ENCODE measurements at regions not wholly inside any gene's neighbourhood (a gene's known extent, or its start where the extent isn't known, plus 50 kb on each side); places are given as distances from the start of the nearest gene placed in this dataset.

DNA sequence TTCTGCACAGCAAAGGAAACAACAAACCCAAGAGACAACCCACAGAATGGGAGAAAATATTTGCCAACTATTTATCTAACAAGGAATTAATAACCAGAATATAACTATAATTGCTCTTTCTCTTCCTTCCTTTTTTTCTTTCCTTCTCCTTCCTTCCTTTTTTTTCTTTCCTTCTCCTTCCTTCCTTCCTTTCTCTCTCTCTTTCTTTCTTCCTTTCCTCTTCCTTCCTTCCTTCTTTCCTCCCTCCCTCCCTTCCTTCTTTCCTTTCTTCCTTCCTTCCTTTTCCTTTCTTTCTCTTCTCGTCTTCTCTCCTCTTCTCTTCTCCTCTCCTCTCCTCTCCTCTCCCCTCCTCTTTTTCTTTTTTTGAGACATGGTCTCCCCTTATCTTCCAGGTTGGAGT is 345.4 kb upstream of the ARRDC4 start:
- no peak overlapping the region for H3K4me3 ChIP-seq (ENCODE audit: low read depth, low read length, poor library complexity, severe bottlenecking)
- BruUV-seq (replicated peaks) = no TSS peak
- POLR2A ChIA-PET = no interaction called here
- H3K27ac ChIP-seq (ENCODE audit: low read depth, low read length, poor library complexity, severe bottlenecking) = no peak overlapping the region
- H3K9me2 ChIP-seq (ENCODE audit: insufficient read depth, low read length) = no peaks in the 10 kb centered on the region
- TF ChIP-seq, protein P1, sequence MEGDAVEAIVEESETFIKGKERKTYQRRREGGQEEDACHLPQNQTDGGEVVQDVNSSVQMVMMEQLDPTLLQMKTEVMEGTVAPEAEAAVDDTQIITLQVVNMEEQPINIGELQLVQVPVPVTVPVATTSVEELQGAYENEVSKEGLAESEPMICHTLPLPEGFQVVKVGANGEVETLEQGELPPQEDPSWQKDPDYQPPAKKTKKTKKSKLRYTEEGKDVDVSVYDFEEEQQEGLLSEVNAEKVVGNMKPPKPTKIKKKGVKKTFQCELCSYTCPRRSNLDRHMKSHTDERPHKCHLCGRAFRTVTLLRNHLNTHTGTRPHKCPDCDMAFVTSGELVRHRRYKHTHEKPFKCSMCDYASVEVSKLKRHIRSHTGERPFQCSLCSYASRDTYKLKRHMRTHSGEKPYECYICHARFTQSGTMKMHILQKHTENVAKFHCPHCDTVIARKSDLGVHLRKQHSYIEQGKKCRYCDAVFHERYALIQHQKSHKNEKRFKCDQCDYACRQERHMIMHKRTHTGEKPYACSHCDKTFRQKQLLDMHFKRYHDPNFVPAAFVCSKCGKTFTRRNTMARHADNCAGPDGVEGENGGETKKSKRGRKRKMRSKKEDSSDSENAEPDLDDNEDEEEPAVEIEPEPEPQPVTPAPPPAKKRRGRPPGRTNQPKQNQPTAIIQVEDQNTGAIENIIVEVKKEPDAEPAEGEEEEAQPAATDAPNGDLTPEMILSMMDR (conservative IDR thresholded peaks at IDR 0.05; ENCODE audit: low read length) = no peak
- TF ChIP-seq EZH2phosphoT487 (IDR thresholded peaks at IDR 0.05; ENCODE audit: borderline replicate concordance, low read depth, low read length) = no peak
- H4K20me1 ChIP-seq (ENCODE audit: insufficient read depth, low read length) = no peaks in the 10 kb centered on the region
- CTCF ChIA-PET (ENCODE audit: unreplicated experiment) = no interaction called here
- no peak for DNase-seq (ENCODE audit: low spot score)
- intact Hi-C loops (cut with micrococcal nuclease; ENCODE audit: unreplicated experiment) = no loop called here
- no peaks in the 10 kb centered on the region for H3K36me3 ChIP-seq (ENCODE audit: insufficient read depth, low read length)
- no peak overlapping the region for H2AFZ ChIP-seq (ENCODE audit: low read length)
- H3K9me3 ChIP-seq (ENCODE audit: low read length) = 0 out of 2 replicates have a peak, but pooled peaks cover 3% of the 10 kb centered on the region
- H3K79me2 ChIP-seq (ENCODE audit: insufficient read depth, low read depth, low read length) = no peaks in the 10 kb centered on the region
- no peaks in the 10 kb centered on the region for H3K4me1 ChIP-seq (ENCODE audit: insufficient read depth, low read length, poor library complexity, severe bottlenecking)
- no peak overlapping the region for H3K4me2 ChIP-seq (ENCODE audit: low read length)

DNA sequence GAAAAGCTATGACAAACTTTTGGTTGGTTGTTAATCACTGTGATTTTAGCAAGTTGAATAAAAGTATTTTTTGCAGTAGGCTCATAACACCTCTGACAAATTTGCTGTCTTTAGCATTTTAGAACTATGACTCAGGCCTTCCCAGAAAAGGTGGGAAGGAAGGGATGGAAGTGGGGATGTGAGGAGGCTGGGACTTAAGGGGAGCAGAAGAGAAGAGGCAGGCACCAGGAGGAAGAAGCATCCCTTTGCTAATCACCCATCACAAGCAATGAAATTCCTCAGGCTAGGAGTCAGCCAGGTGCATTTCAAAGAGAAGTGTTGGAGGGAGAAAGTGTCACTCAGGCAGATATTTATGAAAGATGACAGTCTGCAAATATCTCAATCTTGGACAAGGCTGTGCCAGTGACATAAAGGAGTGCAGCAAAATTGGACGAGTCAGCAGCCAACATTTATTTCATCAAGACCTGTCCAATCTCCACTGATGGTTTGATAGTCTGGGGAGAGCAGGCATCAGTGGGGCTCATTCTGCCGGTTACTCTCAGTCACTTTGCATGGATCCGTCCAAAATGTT is 337.3 kb upstream of the ARRDC4 start:
- H3K36me3 ChIP-seq (ENCODE audit: insufficient read depth, low read length) = no peaks in the 10 kb centered on the region
- H2AFZ ChIP-seq (ENCODE audit: low read length) = no peak overlapping the region
- no peaks in the 10 kb centered on the region for H4K20me1 ChIP-seq (ENCODE audit: insufficient read depth, low read length)
- H3K79me2 ChIP-seq (ENCODE audit: insufficient read depth, low read depth, low read length) = no peaks in the 10 kb centered on the region
- H3K4me1 ChIP-seq (ENCODE audit: insufficient read depth, low read length, poor library complexity, severe bottlenecking) = no peaks in the 10 kb centered on the region
- TF ChIP-seq, protein P1 (conservative IDR thresholded peaks at IDR 0.05; ENCODE audit: low read length) = no peak
- no peak for TF ChIP-seq EZH2phosphoT487 (IDR thresholded peaks at IDR 0.05; ENCODE audit: borderline replicate concordance, low read depth, low read length)
- no peak overlapping the region for H3K4me2 ChIP-seq (ENCODE audit: low read length)
- no peak overlapping the region for H3K4me3 ChIP-seq (ENCODE audit: low read depth, low read length, poor library complexity, severe bottlenecking)
- DNase-seq (ENCODE audit: low spot score) = no peak
- intact Hi-C loops (cut with micrococcal nuclease; ENCODE audit: unreplicated experiment) = no loop called here
- POLR2A ChIA-PET = no interaction called here
- H3K9me2 ChIP-seq (ENCODE audit: insufficient read depth, low read length) = no peaks in the 10 kb centered on the region; the same call in 1 of the 2 replicates
- CTCF ChIA-PET (ENCODE audit: unreplicated experiment) = no interaction called here
- no TSS peak for BruUV-seq (replicated peaks)
- no peaks in the 10 kb centered on the region for H3K9me3 ChIP-seq (ENCODE audit: low read length)
- H3K27ac ChIP-seq (ENCODE audit: low read depth, low read length, poor library complexity, severe bottlenecking) = no peak overlapping the region

DNA sequence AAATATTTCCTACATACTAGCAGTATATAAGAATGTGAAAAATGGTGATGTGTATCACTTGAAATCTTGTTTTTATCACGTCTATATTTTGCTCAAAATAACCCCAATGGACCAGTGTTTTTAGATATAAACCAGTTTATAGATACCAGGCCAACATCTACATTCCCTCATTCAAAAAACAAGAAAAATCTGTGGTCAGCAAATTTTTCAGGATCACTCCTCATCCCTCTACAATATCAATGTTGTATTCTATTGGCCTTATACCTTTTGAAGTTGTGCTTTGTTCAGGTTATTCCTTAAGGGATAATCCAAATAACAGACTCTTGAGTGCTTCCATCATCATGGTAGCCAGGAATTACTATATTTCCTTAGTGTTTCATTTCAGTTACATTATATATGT is 332.9 kb upstream of the ARRDC4 start:
- TF ChIP-seq, protein P1 (conservative IDR thresholded peaks at IDR 0.05; ENCODE audit: low read length) = no peak
- TF ChIP-seq EZH2phosphoT487 (IDR thresholded peaks at IDR 0.05; ENCODE audit: borderline replicate concordance, low read depth, low read length) = no peak
- no peak overlapping the region for H2AFZ ChIP-seq (ENCODE audit: low read length)
- H3K4me2 ChIP-seq (ENCODE audit: low read length) = no peak overlapping the region
- ChIA-PET CTCF (ENCODE audit: unreplicated experiment) (no interaction called here), POLR2A (no interaction called here)
- DNase-seq (ENCODE audit: low spot score) = no peak
- H3K4me1 ChIP-seq (ENCODE audit: insufficient read depth, low read length, poor library complexity, severe bottlenecking) = no peaks in the 10 kb centered on the region
- no peaks in the 10 kb centered on the region for H3K36me3 ChIP-seq (ENCODE audit: insufficient read depth, low read length)
- no peaks in the 10 kb centered on the region for H4K20me1 ChIP-seq (ENCODE audit: insufficient read depth, low read length)
- H3K4me3 ChIP-seq (ENCODE audit: low read depth, low read length, poor library complexity, severe bottlenecking) = no peak overlapping the region
- H3K27ac ChIP-seq (ENCODE audit: low read depth, low read length, poor library complexity, severe bottlenecking) = no peak overlapping the region
- no peaks in the 10 kb centered on the region for H3K79me2 ChIP-seq (ENCODE audit: insufficient read depth, low read depth, low read length)
- no peaks in the 10 kb centered on the region for H3K9me2 ChIP-seq (ENCODE audit: insufficient read depth, low read length)
- no peaks in the 10 kb centered on the region for H3K9me3 ChIP-seq (ENCODE audit: low read length)
- no TSS peak for BruUV-seq (replicated peaks)
- intact Hi-C loops (cut with micrococcal nuclease; ENCODE audit: unreplicated experiment) = no loop called here
